OCI-LY1 (cell line): ENCODE measurements at regions not wholly inside any gene's neighbourhood (a gene's known extent, or its start where the extent isn't known, plus 50 kb on each side); places are given as distances from the start of the nearest gene placed in this dataset.

Experiments used
- EZH2 ChIP-seq: fragments of 200-600 bp; sonication (generic), shearing (Covaris generic); IDR thresholded peaks from 2 replicates; pipeline ENCODE4 v1.8.0; 2017; ENCODE audit warnings: borderline replicate concordance, mixed run types, mild to moderate bottlenecking, antibody characterized with exemption, low read length, moderate library complexity, mixed read lengths
- TF ChIP-seq, protein P1 (sequence below): fragments of 200-600 bp; sonication (generic), shearing (Covaris generic); IDR thresholded peaks from 2 replicates; pipeline ENCODE4 v1.5.1; 2017; ENCODE audit warnings: mild to moderate bottlenecking, antibody characterized with exemption, low read length, moderate library complexity, mixed read lengths

DNA sequence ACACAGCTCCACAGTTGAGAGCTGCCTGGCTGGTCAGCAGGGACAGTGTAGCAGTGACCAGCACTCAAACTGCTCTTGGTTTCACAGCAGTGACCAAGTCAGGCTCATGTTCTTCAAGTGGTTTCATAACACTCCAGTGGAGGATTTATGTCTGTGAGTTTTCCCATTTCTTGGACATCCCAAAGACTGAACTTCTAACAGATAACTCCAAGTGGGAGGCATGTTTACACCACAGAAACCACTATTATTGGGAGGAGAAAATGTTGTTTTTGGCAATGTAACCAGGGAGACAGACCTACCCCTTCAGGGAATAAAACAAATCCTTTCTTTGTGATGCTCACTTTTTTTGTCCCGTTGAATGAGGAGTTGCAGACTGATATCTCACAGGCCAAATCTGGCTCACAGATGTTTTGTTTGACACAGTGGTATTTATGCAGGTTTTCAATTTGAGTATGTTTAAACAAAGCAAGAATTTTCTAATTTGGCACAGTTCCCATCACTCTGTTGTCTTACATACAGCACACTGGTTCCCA, 141.5 kb downstream of the RMI1 start:
- TF ChIP-seq, protein P1, sequence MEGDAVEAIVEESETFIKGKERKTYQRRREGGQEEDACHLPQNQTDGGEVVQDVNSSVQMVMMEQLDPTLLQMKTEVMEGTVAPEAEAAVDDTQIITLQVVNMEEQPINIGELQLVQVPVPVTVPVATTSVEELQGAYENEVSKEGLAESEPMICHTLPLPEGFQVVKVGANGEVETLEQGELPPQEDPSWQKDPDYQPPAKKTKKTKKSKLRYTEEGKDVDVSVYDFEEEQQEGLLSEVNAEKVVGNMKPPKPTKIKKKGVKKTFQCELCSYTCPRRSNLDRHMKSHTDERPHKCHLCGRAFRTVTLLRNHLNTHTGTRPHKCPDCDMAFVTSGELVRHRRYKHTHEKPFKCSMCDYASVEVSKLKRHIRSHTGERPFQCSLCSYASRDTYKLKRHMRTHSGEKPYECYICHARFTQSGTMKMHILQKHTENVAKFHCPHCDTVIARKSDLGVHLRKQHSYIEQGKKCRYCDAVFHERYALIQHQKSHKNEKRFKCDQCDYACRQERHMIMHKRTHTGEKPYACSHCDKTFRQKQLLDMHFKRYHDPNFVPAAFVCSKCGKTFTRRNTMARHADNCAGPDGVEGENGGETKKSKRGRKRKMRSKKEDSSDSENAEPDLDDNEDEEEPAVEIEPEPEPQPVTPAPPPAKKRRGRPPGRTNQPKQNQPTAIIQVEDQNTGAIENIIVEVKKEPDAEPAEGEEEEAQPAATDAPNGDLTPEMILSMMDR: no peak
- no peak for TF ChIP-seq EZH2
